Prostate gland (tissue), 2 donors: ENCODE measurements at regions not wholly inside any gene's neighbourhood (a gene's known extent, or its start where the extent isn't known, plus 50 kb on each side); places are given as distances from the start of the nearest gene placed in this dataset.

Experiments used
- DNase-seq: peaks from one replicate; pipeline ENCODE4 v3.0.0-alpha.2; 2019; ENCODE audit warnings: low spot score
- H3K27ac ChIP-seq, 2 donors: fragments of 200-600 bp; sonication (generic); 2 replicates each; pipeline ENCODE4 v1.5.1; 2017 to 2019
- H3K27me3 ChIP-seq: fragments of 200-600 bp; sonication (generic); replicated peaks from 2 replicates; pipeline ENCODE4 v1.5.1; 2019; ENCODE audit not compliant: insufficient read depth
- H3K36me3 ChIP-seq, 2 donors: fragments of 200-600 bp; sonication (generic); 1 replicate in 1 of 2; 2 replicates in 1 of 2; pipeline versions ENCODE4 v1.5.1 to v1.8.1; 2017 to 2019
- H3K4me1 ChIP-seq: fragments of 200-600 bp; sonication (generic); replicated peaks from 2 replicates; pipeline ENCODE4 v1.5.1; 2019
- H3K4me3 ChIP-seq, 2 donors: fragments of 200-600 bp; sonication (generic); 2 replicates each; pipeline ENCODE4 v1.5.1; 2017 to 2019
- H3K9me3 ChIP-seq: fragments of 200-600 bp; sonication (generic); 2 replicates; pipeline ENCODE4 v1.5.1; 2017
- POLR2A ChIP-seq: fragments of 450-650 bp; IDR thresholded peaks from one replicate; pipeline ENCODE4 v1.6.1; 2016; ENCODE audit warnings: antibody characterized with exemption, mild to moderate bottlenecking
- POLR2AphosphoS5 ChIP-seq: sonication (generic); formaldehyde crosslinking; IDR thresholded peaks from one replicate; pipeline ENCODE4 v1.6.1; 2017; ENCODE audit warnings: antibody characterized with exemption
- WGBS: methylation state at CpG from one replicate; pipeline ENCODE4 v1.1.5; 2018; 5-methylcytosine and 5-hydroxymethylcytosine counted together
- intact Hi-C: fragments of 100-400 bp; cut with DNase I; formaldehyde crosslinking; loops from one replicate; pipeline ENCODE4 v1.14.2; 2022
- TF ChIP-seq, protein P1 (sequence below), 4 experiments: fragments of 200-600 bp in 2 of 4; fragments of 450-650 bp in 2 of 4; sonication (generic) in 2 of 4; IDR thresholded peaks; 1 replicate in 3 of 4; 2 replicates in 1 of 4; pipeline ENCODE4 v1.5.1; 2016 to 2019; ENCODE audit warnings: antibody characterized with exemption in 4 of 4, mild to moderate bottlenecking in 2 of 4, moderate library complexity in 2 of 4

DNA sequence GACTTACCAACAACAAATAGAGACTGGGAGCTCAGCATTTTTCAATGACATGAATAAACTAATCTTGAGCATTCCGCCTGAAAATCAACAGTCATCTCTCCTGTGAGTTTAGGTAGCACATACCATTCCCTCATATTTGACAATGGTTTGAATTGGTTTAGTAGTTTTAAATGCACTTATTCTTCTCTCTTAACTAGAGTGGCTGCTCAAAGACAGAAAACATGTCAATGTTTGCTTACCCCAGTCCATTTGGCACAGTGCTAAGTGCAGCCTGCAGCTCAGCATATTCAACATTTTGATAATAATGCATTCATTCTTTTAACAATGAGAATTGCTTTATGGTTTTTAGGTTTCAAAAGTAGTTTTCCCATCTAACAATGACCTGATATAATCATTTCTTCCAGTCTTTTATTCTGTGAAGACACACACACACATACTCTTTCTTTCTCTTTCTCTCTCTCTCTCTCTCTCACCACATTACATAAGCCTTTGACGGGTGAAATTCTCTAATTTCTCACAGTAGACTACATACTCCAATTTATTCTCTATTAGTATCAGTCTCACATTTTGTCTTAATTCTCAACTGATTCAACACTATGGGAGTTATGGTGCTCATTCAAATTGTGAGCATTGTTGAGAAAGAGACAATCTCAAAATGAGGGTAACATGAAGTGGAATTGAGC, 432.3 kb downstream of the LRRIQ3 start:
- Histone ChIP-seq H3K4me1 (no peaks in the 10 kb centered on the region), H3K27me3 (no peaks in the 10 kb centered on the region), H3K9me3 (no peaks in the 10 kb centered on the region), H3K36me3 (no peaks in the 10 kb centered on the region), H3K4me3 (no peak overlapping the region), H3K27ac (no peak overlapping the region)
- DNase-seq, result no peak
- WGBS, result 52% methylated on average over 2 of the region's 2 CpGs
- intact Hi-C loops, result no loop called here
- TF ChIP-seq POLR2A (no peak), POLR2AphosphoS5 (no peak)
- TF ChIP-seq, protein P1, sequence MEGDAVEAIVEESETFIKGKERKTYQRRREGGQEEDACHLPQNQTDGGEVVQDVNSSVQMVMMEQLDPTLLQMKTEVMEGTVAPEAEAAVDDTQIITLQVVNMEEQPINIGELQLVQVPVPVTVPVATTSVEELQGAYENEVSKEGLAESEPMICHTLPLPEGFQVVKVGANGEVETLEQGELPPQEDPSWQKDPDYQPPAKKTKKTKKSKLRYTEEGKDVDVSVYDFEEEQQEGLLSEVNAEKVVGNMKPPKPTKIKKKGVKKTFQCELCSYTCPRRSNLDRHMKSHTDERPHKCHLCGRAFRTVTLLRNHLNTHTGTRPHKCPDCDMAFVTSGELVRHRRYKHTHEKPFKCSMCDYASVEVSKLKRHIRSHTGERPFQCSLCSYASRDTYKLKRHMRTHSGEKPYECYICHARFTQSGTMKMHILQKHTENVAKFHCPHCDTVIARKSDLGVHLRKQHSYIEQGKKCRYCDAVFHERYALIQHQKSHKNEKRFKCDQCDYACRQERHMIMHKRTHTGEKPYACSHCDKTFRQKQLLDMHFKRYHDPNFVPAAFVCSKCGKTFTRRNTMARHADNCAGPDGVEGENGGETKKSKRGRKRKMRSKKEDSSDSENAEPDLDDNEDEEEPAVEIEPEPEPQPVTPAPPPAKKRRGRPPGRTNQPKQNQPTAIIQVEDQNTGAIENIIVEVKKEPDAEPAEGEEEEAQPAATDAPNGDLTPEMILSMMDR (IDR thresholded peaks at IDR 0.05), result no peak

DNA sequence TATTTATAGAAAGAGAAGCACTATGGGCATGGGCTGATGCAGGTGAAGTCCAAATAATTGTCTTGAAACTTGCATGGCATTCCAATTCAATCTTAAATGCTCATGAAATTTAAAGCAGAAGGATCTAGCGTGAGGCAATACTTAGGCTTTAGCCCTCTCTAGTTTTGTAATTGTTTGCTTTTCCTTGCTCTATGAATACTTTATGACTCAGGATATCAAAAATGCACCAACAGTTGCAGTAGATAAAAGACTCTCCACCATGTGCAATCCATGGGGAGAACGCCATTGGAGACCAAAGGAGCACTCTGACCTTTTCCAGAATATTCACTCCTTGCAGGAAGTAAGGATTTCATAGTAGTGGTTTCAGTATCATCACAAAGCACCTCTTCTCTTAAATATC, 436.4 kb downstream of the LRRIQ3 start:
- no peaks in the 10 kb centered on the region for H3K4me1 ChIP-seq
- H3K4me3 ChIP-seq, result no peak overlapping the region
- H3K27me3 ChIP-seq, result no peaks in the 10 kb centered on the region
- no peaks in the 10 kb centered on the region for H3K36me3 ChIP-seq
- 92% methylated on average over 2 of the region's 2 CpGs for WGBS
- TF ChIP-seq POLR2A, result no peak
- TF ChIP-seq, protein P1 (IDR thresholded peaks at IDR 0.05), result no peak
- TF ChIP-seq POLR2AphosphoS5, result no peak
- intact Hi-C loops, result no loop called here
- no peak overlapping the region for H3K27ac ChIP-seq
- no peaks in the 10 kb centered on the region for H3K9me3 ChIP-seq
- no peak for DNase-seq

DNA sequence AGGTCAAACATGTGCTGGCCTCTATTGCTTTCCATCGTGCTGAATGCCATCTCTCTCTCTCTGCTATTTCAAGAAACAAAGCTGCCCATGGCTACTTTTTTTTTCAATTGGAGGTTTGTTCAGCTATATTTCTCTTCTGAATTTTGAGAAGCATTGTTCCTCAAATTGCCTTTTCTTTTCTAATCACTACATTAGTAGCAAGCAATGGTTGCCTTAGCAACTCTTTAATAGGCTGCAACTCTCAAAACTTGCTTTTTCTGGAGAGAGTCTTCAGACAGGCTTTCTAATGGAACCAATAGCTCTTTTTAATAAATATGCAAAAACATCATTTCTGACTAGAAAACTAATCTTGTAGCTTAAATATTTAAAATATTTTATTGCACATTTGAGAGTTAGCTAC, 439.0 kb downstream of the LRRIQ3 start:
- Histone ChIP-seq H3K4me3 (no peak overlapping the region), H3K27me3 (no peaks in the 10 kb centered on the region), H3K4me1 (no peaks in the 10 kb centered on the region), H3K9me3 (no peaks in the 10 kb centered on the region), H3K27ac (no peak overlapping the region), H3K36me3 (no peaks in the 10 kb centered on the region)
- TF ChIP-seq, protein P1 (IDR thresholded peaks at IDR 0.05), result no peak
- TF ChIP-seq POLR2A (no peak), POLR2AphosphoS5 (no peak)
- no peak for DNase-seq
- intact Hi-C loops, result no loop called here
- 69% methylated on average over 1 of the region's 1 CpG for WGBS

DNA sequence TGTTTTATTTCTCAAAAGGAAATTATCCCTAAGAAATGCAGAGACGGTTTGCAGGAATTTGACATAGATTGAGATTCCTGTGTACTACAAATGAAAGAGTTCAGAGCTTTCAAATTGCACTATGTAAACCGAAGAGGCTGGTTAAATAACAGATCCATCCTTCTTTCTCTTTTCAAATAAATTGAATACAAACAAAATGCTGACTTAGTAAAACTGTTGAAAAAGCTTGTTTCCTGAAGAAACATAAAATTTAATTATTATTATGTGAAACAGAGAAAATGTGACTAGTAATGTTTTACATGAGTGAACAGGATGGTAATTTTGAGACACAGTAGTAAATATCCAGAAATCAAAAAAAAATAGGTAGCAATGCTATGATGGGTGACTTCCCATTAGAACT, 441.2 kb downstream of the LRRIQ3 start:
- 55% methylated on average over 2 of the region's 2 CpGs for WGBS
- TF ChIP-seq POLR2AphosphoS5 (no peak), POLR2A (no peak)
- TF ChIP-seq, protein P1 (IDR thresholded peaks at IDR 0.05), result no peak

DNA sequence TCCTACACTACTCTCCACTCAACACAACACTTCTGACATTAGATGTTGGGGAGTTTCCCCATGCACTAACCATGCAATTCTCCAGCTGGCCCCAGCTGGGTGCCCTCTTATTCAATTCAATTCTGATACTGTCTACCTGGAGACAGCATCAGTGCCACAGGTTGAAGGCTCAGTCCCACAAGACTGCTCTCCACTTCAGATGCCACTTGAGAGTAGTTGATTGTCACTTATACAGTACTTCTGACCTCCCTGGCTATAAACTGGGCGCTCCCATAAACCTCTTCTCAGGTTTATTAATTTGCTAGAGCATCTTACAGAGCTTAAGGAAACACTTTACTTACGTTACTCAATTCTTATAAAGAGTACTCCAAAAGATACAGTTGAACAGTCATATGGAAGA, 442.3 kb downstream of the LRRIQ3 start:
- Histone ChIP-seq H3K4me3 (no peak overlapping the region), H3K27ac (no peak overlapping the region), H3K9me3 (no peaks in the 10 kb centered on the region), H3K36me3 (no peaks in the 10 kb centered on the region), H3K27me3 (no peaks in the 10 kb centered on the region), H3K4me1 (no peaks in the 10 kb centered on the region)
- intact Hi-C loops, result no loop called here
- TF ChIP-seq, protein P1 (IDR thresholded peaks at IDR 0.05), result no peak
- TF ChIP-seq POLR2AphosphoS5, result no peak
- TF ChIP-seq POLR2A, result no peak
- WGBS, result 87% methylated on average over 2 of the region's 2 CpGs
- no peak for DNase-seq

More for the DNA sequence above, 441.2 kb downstream of the LRRIQ3 start:
- Histone ChIP-seq H3K4me3 (no peak overlapping the region), H3K36me3 (no peaks in the 10 kb centered on the region), H3K9me3 (no peaks in the 10 kb centered on the region), H3K27me3 (no peaks in the 10 kb centered on the region), H3K4me1 (no peaks in the 10 kb centered on the region), H3K27ac (no peak overlapping the region)
- DNase-seq, result no peak
- intact Hi-C loops, result no loop called here
